Epithelial cell of proximal tubule (primary cell): ENCODE measurements at regions not wholly inside any gene's neighbourhood (a gene's known extent, or its start where the extent isn't known, plus 50 kb on each side); places are given as distances from the start of the nearest gene placed in this dataset.

Experiments
- DNase-seq: peaks from one replicate; pipeline ENCODE4 v3.0.0-alpha.2; 2011; ENCODE audit warnings: low read depth
- H3K4me3 ChIP-seq: 2 replicates; pipeline ENCODE4 v1.5.1; 2011; ENCODE audit warnings: low read depth, mild to moderate bottlenecking, low read length
- CTCF ChIP-seq: conservative IDR thresholded peaks from 2 replicates; pipeline ENCODE4 v1.5.1; 2012; ENCODE audit warnings: low read depth, mild to moderate bottlenecking, low read length

- no peak overlapping the region for H3K4me3 ChIP-seq
- no peak for DNase-seq
- no peak for TF ChIP-seq CTCF
These were observed 129.5 kb downstream of the GPX5 start for GRCh38 chr6:28655164-28655563.

DNA sequence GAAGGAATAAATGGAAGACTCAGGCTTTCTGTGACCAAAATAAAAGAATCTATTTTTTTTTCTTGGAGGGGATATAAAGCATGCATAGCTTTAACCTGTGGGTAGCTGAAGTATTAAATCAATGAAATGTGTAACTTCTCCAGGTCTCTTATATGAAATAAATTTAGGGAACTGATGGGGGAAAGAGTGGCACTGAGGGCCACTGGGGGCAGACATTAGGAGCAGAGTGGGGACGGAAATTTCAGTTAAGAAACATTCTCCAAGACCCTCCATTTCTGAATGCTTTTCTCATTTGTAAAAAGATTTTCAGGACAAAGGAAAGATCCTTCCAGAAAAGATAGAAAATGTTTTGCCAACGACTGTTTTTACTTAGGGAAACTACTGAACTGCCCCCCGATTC is 131.0 kb downstream of the GPX5 start:
- H3K4me3 ChIP-seq = no peak overlapping the region
- TF ChIP-seq CTCF = no peak
- DNase-seq = no peak

DNA sequence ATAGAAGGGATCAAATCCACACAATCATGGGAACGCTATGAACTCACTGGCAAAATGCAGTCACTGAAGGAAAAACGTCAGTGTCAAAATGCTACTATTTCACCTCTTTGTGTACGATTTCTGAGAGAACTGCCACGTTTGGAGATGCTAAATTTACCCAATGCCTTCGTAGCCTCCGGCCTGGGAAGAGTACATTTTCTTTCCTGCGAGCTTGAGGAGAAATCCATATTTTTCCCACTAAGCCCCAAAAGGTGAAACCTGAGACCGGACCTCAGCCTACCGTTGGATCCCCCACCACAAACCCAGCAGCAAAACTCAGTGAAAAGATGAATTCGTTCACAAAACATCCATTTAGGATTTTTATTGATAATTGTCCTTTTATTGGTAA is 131.7 kb downstream of the GPX5 start:
- no peak for TF ChIP-seq CTCF
- no peak for DNase-seq
- peak overlapping the region; percentile 58 for H3K4me3 ChIP-seq

DNA sequence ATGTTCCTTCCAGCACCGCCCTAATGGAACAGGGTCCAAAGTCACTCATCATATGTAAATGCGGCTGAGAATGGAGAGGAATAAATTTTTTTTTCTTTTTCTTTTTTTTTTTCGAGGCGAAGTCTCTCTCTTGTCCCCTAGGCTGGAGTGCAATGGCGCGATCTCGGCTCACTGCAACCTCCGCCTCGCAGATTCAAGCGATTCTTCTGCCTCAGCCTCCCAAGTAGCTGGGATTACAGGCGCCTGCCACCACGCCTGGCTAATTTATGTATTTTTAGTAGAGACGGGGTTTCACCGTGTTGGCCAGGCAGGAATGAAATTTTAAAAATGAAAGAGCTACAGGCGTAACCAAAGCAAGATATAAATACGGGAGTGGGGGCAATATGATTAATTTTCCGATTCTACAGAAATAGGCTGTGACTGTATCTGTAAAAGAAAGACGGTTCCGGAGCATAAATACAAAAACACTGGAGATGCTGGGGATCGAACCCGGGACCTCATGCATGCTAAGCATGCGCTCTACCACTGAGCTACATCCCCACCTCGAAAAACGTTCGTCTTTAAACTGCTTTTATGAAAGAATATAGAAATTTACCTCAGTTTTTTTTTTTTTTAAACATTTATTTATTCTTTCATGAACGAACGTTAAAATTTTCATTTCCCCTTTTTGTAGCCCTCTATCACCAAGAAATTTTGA is 132.2 kb downstream of the GPX5 start:
- peak overlapping the region; percentile 58 for H3K4me3 ChIP-seq

DNA sequence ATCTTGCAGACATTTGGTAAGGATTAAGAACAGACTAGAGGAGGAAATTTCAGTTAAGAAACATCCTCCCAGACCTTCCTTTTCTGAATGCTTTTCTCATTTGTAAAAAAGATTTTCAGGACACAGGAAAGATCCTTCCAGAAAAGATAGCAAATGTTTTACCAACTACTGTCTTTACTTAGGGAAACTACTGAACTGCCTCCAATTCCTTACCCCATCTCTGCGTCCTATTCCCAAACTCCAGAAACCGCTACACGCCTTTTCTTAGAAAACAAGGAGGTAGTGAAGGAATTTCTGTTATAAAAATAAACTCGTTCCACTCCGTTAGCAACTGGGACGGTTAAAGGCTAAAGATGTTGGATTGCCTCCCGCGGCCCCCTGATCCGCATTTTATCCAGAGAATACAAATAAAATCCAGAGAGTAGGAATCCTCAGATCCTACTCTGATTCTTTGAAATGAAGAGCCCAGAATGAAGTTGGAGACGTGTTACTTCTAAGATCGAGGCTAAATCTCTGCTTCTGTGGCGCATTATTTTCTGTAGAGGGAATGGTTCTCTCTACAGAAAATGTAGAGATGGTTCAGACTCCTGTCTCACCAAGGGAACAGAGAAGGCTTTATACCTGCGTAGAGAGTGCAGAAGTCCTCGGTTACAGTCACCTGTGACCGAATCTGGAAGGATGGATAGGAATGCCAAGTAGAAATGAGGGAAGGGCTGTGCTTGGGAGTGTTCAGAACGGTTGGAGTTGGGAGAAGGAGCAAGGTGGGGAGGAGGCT is 133.0 kb downstream of the GPX5 start:
- no peak for DNase-seq
- no peak for TF ChIP-seq CTCF

More for the DNA sequence above, 132.2 kb downstream of the GPX5 start:
- TF ChIP-seq CTCF = no peak
- no peak for DNase-seq

DNA sequence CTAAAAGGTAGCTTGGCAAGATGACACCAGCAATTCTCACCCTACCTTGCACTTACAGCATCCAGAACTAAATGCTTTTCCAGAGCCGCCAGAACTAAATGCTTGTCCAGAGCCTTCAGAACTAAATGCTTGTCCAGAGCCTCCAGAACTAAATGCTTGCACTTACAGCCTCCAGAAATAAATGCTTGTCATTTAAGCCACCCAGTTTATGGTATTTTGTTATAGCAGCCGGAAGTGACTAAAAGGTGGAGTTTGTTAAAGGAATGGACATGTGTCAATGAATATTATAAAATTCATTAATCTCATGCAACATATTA is 133.5 kb downstream of the GPX5 start:
- H3K4me3 ChIP-seq = peak overlapping the region; percentile 58
- TF ChIP-seq CTCF = no peak
- no peak for DNase-seq

More for the DNA sequence above, 133.0 kb downstream of the GPX5 start:
- peak overlapping the region; percentile 58 for H3K4me3 ChIP-seq
